GM23338 (cell line): ENCODE measurements at regions not wholly inside any gene's neighbourhood (a gene's known extent, or its start where the extent isn't known, plus 50 kb on each side); places are given as distances from the start of the nearest gene placed in this dataset.

Source experiments
- ATAC-seq: fragments of 200-7000 bp; cut with Tn5 transposase; 3 replicates; pipeline ENCODE4 v1.9.1; 2020
- DNase-seq: peaks from one replicate; pipeline ENCODE4 v3.0.0-alpha.2; 2015; ENCODE audit warnings: low spot score
- H2AFZ ChIP-seq: fragments of 200-600 bp; sonication (generic); 2 replicates; pipeline ENCODE4 v1.8.0; 2016; ENCODE audit warnings: antibody characterized with exemption, mild to moderate bottlenecking, moderate library complexity
- H3F3A ChIP-seq: fragments of 200-600 bp; sonication (generic); replicated peaks from 2 replicates; pipeline ENCODE4 v1.8.0; 2017; ENCODE audit warnings: antibody characterized with exemption, mixed run types, low read depth
- H3K27ac ChIP-seq: fragments of 200-600 bp; sonication (generic); 2 replicates; pipeline ENCODE4 v1.6.1; 2016; ENCODE audit warnings: low read depth
- H3K27me3 ChIP-seq: fragments of 200-600 bp; sonication (generic); 2 replicates; pipeline ENCODE4 v1.8.0; 2016; ENCODE audit warnings: mild to moderate bottlenecking, mixed run types, moderate library complexity; ENCODE audit not compliant: insufficient read depth
- H3K36me3 ChIP-seq: fragments of 200-600 bp; sonication (generic); 2 replicates; pipeline ENCODE4 v1.8.0; 2016; ENCODE audit warnings: mild to moderate bottlenecking; ENCODE audit not compliant: insufficient read depth
- H3K4me1 ChIP-seq: fragments of 200-600 bp; sonication (generic); 2 replicates; pipeline ENCODE4 v1.8.0; 2016; ENCODE audit warnings: mild to moderate bottlenecking, moderate library complexity; ENCODE audit not compliant: insufficient read depth
- H3K4me2 ChIP-seq: fragments of 200-600 bp; sonication (generic); 2 replicates; pipeline ENCODE4 v1.7.1; 2017; ENCODE audit warnings: mixed run types
- H3K4me3 ChIP-seq: fragments of 200-600 bp; sonication (generic); 2 replicates; pipeline ENCODE4 v1.6.1; 2016; ENCODE audit warnings: mixed run types
- H3K79me2 ChIP-seq: fragments of 200-600 bp; sonication (generic); replicated peaks from 2 replicates; pipeline ENCODE4 v1.8.0; 2017; ENCODE audit warnings: mild to moderate bottlenecking; ENCODE audit not compliant: insufficient read depth
- H3K9me2 ChIP-seq: fragments of 200-600 bp; sonication (generic); 2 replicates; pipeline ENCODE4 v1.8.0; 2017; ENCODE audit not compliant: insufficient read depth
- H4K20me1 ChIP-seq: fragments of 200-600 bp; sonication (generic); replicated peaks from 2 replicates; pipeline ENCODE4 v1.8.0; 2017; ENCODE audit warnings: mild to moderate bottlenecking; ENCODE audit not compliant: insufficient read depth
- H3K27ac Mint-ChIP-seq: 2 replicates; pipeline ENCODE4 v1.8.0; 2020; ENCODE audit warnings: inconsistent platforms, mild to moderate bottlenecking, moderate library complexity, mixed read lengths
- H3K27me3 Mint-ChIP-seq: 3 replicates; pipeline ENCODE4 v1.8.0; 2022; ENCODE audit warnings: low read depth, mild to moderate bottlenecking, moderate library complexity, mixed read lengths, inconsistent platforms; ENCODE audit not compliant: insufficient read depth, poor library complexity
- H3K36me3 Mint-ChIP-seq: 3 replicates; pipeline ENCODE4 v1.8.0; 2021; ENCODE audit warnings: low read depth, mild to moderate bottlenecking, inconsistent platforms, moderate library complexity, mixed read lengths
- H3K4me1 Mint-ChIP-seq: 3 replicates; pipeline ENCODE4 v1.8.0; 2020; ENCODE audit warnings: mild to moderate bottlenecking, inconsistent platforms, mixed read lengths
- H3K4me3 Mint-ChIP-seq: 3 replicates; pipeline ENCODE4 v1.8.0; 2021; ENCODE audit warnings: moderate library complexity, mild to moderate bottlenecking, inconsistent platforms, mixed read lengths
- H3K9me3 Mint-ChIP-seq: 3 replicates; pipeline ENCODE4 v1.8.0; 2020; ENCODE audit warnings: moderate library complexity, mild to moderate bottlenecking, inconsistent platforms, mixed read lengths
- CREB1 ChIP-seq: fragments of 250-450 bp; sonication (Bioruptor Pico); IDR thresholded peaks from 2 replicates; pipeline ENCODE4 v1.5.0; 2020; ENCODE audit warnings: low read depth, mild to moderate bottlenecking, moderate library complexity
- EZH2 ChIP-seq: fragments of 200-600 bp; sonication (generic); IDR thresholded peaks from one replicate; pipeline ENCODE4 v1.8.0; 2017; ENCODE audit warnings: antibody characterized with exemption, mild to moderate bottlenecking, low read depth; ENCODE audit not compliant: unreplicated experiment
- EZH2phosphoT487 ChIP-seq: fragments of 200-600 bp; sonication (generic); IDR thresholded peaks from one replicate; pipeline ENCODE4 v1.8.1; 2018; ENCODE audit warnings: antibody characterized with exemption; ENCODE audit not compliant: unreplicated experiment
- JUNB ChIP-seq: IDR thresholded peaks from one replicate; pipeline ENCODE4 v1.6.1; 2016; ENCODE audit warnings: antibody characterized with exemption; ENCODE audit not compliant: unreplicated experiment
- NANOG ChIP-seq: IDR thresholded peaks from 2 replicates; pipeline ENCODE4 v1.6.1; 2016; ENCODE audit warnings: antibody characterized with exemption, borderline replicate concordance
- POLR2AphosphoS5 ChIP-seq: IDR thresholded peaks from 2 replicates; pipeline ENCODE4 v1.6.1; 2016; ENCODE audit warnings: antibody characterized with exemption, low read depth
- STAT1 ChIP-seq: IDR thresholded peaks from one replicate; pipeline ENCODE4 v1.6.1; 2016; ENCODE audit warnings: antibody characterized with exemption; ENCODE audit not compliant: unreplicated experiment
- ZNF114 ChIP-seq: fragments of 250-450 bp; sonication (Bioruptor Pico); IDR thresholded peaks from 2 replicates; pipeline ENCODE4 v1.5.0; 2020; ENCODE audit warnings: mild to moderate bottlenecking, moderate library complexity
- ZNF331 ChIP-seq: fragments of 250-450 bp; sonication (Bioruptor Pico); IDR thresholded peaks from 2 replicates; pipeline ENCODE4 v1.5.0; 2020; ENCODE audit warnings: low read depth, mild to moderate bottlenecking, moderate library complexity
- TF ChIP-seq, protein P1 (sequence below): fragments of 250-450 bp; sonication (Bioruptor Pico); IDR thresholded peaks from 2 replicates; pipeline ENCODE4 v1.5.0; 2020; ENCODE audit warnings: mild to moderate bottlenecking, moderate library complexity
- TF ChIP-seq, protein P2 (sequence below), 2 experiments: fragments of 200-600 bp in 1 of 2; sonication (generic) in 1 of 2; conservative IDR thresholded peaks; 2 replicates each; pipeline versions ENCODE4 v1.5.1 to v1.6.1; 2016 to 2017; ENCODE audit warnings: antibody characterized with exemption in 2 of 2, low read depth in 2 of 2, mild to moderate bottlenecking in 2 of 2, moderate library complexity in 1 of 2
- TF ChIP-seq, protein P3 (sequence below): IDR thresholded peaks from one replicate; pipeline ENCODE4 v1.6.1; 2018; ENCODE audit warnings: antibody characterized with exemption; ENCODE audit not compliant: unreplicated experiment
- TF ChIP-seq, protein P4 (sequence below): IDR thresholded peaks from 2 replicates; pipeline ENCODE4 v1.6.1; 2016; ENCODE audit warnings: antibody characterized with exemption

DNA sequence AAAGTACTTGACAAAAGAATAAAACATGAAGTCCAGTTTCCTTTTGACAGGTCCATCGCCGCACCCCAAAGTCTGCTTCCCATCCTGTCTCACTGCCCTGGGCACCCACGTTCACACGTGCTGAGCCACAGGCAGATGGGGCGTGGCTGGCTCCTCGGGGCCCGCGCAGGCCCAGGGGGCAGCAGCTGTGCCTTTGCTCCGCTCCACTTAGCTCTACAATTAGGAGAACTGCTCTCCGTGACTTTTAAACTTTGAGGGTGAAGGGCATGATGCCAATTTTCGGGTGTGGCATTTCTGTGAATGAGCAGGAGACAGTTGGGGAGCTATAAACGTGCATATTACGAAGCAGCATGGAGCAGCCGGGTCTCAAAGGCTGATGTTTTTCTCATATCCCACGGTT is 152.4 kb downstream of the TDRD15 start:
- Histone ChIP-seq H3K9me2 (no peaks in the 10 kb centered on the region; the same call in 1 of the 2 replicates), H4K20me1 (no peaks in the 10 kb centered on the region), H3K79me2 (no peaks in the 10 kb centered on the region), H3K4me2 (no peak overlapping the region), H3K4me1 (no peaks in the 10 kb centered on the region), H2AFZ (no peak overlapping the region), H3K4me3 (no peak overlapping the region), H3K27me3 (no peaks in the 10 kb centered on the region), H3K36me3 (no peaks in the 10 kb centered on the region), H3K27ac (no peak overlapping the region), H3F3A (no peaks in the 10 kb centered on the region)
- no peak overlapping the region for H3K4me3 Mint-ChIP-seq
- ATAC-seq (no peak), DNase-seq (no peak)
- TF ChIP-seq POLR2AphosphoS5 (no peak), ZNF114 (CRISPR knock-in tag) (no peak), CREB1 (no peak), STAT1 (no peak), JUNB (no peak), EZH2 (no peak), ZNF331 (CRISPR knock-in tag) (no peak), NANOG (no peak), EZH2phosphoT487 (no peak)
- TF ChIP-seq, protein P1, sequence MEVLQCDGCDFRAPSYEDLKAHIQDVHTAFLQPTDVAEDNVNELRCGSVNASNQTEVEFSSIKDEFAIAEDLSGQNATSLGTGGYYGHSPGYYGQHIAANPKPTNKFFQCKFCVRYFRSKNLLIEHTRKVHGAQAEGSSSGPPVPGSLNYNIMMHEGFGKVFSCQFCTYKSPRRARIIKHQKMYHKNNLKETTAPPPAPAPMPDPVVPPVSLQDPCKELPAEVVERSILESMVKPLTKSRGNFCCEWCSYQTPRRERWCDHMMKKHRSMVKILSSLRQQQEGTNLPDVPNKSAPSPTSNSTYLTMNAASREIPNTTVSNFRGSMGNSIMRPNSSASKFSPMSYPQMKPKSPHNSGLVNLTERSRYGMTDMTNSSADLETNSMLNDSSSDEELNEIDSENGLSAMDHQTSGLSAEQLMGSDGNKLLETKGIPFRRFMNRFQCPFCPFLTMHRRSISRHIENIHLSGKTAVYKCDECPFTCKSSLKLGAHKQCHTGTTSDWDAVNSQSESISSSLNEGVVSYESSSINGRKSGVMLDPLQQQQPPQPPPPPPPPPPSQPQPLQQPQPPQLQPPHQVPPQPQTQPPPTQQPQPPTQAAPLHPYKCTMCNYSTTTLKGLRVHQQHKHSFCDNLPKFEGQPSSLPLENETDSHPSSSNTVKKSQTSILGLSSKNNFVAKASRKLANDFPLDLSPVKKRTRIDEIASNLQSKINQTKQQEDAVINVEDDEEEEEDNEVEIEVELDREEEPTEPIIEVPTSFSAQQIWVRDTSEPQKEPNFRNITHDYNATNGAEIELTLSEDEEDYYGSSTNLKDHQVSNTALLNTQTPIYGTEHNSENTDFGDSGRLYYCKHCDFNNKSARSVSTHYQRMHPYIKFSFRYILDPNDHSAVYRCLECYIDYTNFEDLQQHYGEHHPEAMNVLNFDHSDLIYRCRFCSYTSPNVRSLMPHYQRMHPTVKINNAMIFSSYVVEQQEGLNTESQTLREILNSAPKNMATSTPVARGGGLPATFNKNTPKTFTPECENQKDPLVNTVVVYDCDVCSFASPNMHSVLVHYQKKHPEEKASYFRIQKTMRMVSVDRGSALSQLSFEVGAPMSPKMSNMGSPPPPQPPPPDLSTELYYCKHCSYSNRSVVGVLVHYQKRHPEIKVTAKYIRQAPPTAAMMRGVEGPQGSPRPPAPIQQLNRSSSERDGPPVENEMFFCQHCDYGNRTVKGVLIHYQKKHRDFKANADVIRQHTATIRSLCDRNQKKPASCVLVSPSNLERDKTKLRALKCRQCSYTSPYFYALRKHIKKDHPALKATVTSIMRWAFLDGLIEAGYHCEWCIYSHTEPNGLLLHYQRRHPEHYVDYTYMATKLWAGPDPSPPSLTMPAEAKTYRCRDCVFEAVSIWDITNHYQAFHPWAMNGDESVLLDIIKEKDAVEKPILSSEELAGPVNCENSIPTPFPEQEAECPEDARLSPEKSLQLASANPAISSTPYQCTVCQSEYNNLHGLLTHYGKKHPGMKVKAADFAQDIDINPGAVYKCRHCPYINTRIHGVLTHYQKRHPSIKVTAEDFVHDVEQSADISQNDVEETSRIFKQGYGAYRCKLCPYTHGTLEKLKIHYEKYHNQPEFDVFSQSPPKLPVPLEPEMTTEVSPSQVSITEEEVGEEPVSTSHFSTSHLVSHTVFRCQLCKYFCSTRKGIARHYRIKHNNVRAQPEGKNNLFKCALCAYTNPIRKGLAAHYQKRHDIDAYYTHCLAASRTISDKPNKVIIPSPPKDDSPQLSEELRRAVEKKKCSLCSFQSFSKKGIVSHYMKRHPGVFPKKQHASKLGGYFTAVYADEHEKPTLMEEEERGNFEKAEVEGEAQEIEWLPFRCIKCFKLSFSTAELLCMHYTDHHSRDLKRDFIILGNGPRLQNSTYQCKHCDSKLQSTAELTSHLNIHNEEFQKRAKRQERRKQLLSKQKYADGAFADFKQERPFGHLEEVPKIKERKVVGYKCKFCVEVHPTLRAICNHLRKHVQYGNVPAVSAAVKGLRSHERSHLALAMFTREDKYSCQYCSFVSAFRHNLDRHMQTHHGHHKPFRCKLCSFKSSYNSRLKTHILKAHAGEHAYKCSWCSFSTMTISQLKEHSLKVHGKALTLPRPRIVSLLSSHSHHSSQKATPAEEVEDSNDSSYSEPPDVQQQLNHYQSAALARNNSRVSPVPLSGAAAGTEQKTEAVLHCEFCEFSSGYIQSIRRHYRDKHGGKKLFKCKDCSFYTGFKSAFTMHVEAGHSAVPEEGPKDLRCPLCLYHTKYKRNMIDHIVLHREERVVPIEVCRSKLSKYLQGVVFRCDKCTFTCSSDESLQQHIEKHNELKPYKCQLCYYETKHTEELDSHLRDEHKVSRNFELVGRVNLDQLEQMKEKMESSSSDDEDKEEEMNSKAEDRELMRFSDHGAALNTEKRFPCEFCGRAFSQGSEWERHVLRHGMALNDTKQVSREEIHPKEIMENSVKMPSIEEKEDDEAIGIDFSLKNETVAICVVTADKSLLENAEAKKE (CRISPR knock-in tag): no peak
- TF ChIP-seq, protein P2, sequence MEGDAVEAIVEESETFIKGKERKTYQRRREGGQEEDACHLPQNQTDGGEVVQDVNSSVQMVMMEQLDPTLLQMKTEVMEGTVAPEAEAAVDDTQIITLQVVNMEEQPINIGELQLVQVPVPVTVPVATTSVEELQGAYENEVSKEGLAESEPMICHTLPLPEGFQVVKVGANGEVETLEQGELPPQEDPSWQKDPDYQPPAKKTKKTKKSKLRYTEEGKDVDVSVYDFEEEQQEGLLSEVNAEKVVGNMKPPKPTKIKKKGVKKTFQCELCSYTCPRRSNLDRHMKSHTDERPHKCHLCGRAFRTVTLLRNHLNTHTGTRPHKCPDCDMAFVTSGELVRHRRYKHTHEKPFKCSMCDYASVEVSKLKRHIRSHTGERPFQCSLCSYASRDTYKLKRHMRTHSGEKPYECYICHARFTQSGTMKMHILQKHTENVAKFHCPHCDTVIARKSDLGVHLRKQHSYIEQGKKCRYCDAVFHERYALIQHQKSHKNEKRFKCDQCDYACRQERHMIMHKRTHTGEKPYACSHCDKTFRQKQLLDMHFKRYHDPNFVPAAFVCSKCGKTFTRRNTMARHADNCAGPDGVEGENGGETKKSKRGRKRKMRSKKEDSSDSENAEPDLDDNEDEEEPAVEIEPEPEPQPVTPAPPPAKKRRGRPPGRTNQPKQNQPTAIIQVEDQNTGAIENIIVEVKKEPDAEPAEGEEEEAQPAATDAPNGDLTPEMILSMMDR (conservative IDR thresholded peaks at IDR 0.05; ENCODE audit: low read depth in 2 of 2): no peak
- TF ChIP-seq, protein P3, sequence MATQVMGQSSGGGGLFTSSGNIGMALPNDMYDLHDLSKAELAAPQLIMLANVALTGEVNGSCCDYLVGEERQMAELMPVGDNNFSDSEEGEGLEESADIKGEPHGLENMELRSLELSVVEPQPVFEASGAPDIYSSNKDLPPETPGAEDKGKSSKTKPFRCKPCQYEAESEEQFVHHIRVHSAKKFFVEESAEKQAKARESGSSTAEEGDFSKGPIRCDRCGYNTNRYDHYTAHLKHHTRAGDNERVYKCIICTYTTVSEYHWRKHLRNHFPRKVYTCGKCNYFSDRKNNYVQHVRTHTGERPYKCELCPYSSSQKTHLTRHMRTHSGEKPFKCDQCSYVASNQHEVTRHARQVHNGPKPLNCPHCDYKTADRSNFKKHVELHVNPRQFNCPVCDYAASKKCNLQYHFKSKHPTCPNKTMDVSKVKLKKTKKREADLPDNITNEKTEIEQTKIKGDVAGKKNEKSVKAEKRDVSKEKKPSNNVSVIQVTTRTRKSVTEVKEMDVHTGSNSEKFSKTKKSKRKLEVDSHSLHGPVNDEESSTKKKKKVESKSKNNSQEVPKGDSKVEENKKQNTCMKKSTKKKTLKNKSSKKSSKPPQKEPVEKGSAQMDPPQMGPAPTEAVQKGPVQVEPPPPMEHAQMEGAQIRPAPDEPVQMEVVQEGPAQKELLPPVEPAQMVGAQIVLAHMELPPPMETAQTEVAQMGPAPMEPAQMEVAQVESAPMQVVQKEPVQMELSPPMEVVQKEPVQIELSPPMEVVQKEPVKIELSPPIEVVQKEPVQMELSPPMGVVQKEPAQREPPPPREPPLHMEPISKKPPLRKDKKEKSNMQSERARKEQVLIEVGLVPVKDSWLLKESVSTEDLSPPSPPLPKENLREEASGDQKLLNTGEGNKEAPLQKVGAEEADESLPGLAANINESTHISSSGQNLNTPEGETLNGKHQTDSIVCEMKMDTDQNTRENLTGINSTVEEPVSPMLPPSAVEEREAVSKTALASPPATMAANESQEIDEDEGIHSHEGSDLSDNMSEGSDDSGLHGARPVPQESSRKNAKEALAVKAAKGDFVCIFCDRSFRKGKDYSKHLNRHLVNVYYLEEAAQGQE: no peak
- TF ChIP-seq, protein P4, sequence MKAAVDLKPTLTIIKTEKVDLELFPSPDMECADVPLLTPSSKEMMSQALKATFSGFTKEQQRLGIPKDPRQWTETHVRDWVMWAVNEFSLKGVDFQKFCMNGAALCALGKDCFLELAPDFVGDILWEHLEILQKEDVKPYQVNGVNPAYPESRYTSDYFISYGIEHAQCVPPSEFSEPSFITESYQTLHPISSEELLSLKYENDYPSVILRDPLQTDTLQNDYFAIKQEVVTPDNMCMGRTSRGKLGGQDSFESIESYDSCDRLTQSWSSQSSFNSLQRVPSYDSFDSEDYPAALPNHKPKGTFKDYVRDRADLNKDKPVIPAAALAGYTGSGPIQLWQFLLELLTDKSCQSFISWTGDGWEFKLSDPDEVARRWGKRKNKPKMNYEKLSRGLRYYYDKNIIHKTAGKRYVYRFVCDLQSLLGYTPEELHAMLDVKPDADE: no peak
- no peak overlapping the region for H3K27ac Mint-ChIP-seq
- peaks cover 5% of the 10 kb centered on the region for H3K4me1 Mint-ChIP-seq
- no peaks in the 10 kb centered on the region for H3K36me3 Mint-ChIP-seq
- H3K9me3 Mint-ChIP-seq: no peaks in the 10 kb centered on the region
- peaks cover 4% of the 10 kb centered on the region for H3K27me3 Mint-ChIP-seq
